ENCODE measurements at regions not wholly inside any gene's neighbourhood (a gene's known extent, or its start where the extent isn't known, plus 50 kb on each side); places are given as distances from the start of the nearest gene placed in this dataset.

- no peak for TF ChIP-seq POLR2AphosphoS5 (IDR thresholded peaks at IDR 0.05)
- TF ChIP-seq CTCF (IDR thresholded peaks at IDR 0.05) = no peak
- no peak for TF ChIP-seq POLR2A (IDR thresholded peaks at IDR 0.05)
Observed at GRCh38 chr11:103622296-103622695, 414.1 kb upstream of the DDI1 start.
